Right ventricle myocardium inferior (tissue), 1 donor: ENCODE measurements at regions not wholly inside any gene's neighbourhood (a gene's known extent, or its start where the extent isn't known, plus 50 kb on each side); places are given as distances from the start of the nearest gene placed in this dataset.
"Not testable (repeated sequence)": the region's sequence is repeated elsewhere in the genome, so short reads cannot be mapped to it uniquely, and the experiment has no call there.

Experiments used
- ATAC-seq: fragments of 200-7000 bp; cut with Tn5 transposase; one replicate; pipeline ENCODE4 v1.9.1; 2020; ENCODE audit warnings: mild to moderate bottlenecking, moderate library complexity
- DNase-seq: peaks from one replicate; pipeline ENCODE4 v3.0.0; 2021; ENCODE audit errors: missing footprints
- intact Hi-C: fragments of 100-400 bp; cut with DNase I; formaldehyde crosslinking; loops from one replicate; pipeline ENCODE4 v1.11.0; 2022
- donor health status: DM: no; HTN: yes; CAD: no; lungs with severe emphysema.

DNA sequence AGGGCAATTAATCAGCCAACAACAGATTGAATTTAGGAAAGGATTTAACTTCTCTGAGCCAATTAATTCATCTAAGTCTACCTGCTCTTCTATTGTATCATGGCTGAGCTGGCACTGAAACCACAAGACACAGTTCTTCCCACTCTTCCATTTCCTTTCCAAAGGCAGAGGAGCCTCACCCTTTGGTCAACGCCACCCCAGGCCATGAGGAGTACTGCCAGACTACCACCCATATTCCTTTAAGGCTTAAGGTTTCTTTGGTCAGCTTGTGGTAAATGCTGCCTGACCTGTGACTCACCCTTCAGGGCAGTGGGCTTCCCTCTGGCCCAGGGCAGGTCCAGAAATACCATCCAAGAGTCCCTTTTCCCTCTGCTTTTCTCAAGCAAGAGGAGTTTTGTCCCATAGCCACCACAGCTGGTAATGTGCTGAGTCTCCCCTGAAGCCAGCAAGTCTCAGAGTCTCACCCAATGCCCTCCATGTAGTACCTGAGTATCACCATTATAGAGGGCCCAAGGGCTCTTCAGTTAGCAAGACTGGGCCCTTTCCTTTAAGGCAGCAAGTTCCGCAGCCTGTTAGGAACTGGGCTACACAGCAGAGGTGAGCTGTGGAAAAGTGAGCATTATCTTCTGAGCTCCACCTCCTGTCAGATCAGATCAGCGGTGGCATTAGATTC is 900.5 kb upstream of the CRIM1 start:
- DNase-seq (no peak), ATAC-seq (no peak)
- intact Hi-C loops: no loop called here

DNA sequence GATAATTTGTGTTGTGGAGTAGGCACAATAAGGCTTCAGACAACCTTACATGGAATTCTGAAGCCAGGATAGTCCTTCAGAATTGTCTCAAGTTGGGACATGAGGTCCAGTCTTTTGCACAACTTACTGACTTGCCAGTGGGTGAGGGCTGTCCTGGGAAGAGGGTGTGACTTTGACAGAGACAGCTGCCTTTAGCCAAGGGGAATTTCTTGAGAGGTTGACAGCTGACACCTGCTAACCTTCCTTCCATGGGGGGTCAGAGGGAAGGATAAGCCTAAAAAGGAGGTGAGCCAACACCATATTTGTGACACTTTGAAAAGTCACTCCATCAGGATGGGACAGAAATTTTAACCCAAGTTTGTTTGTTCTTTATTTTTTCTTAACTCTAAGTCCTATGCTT is 907.8 kb upstream of the CRIM1 start:
- ATAC-seq (no peak), DNase-seq (no peak)
- intact Hi-C loops: no loop called here

DNA sequence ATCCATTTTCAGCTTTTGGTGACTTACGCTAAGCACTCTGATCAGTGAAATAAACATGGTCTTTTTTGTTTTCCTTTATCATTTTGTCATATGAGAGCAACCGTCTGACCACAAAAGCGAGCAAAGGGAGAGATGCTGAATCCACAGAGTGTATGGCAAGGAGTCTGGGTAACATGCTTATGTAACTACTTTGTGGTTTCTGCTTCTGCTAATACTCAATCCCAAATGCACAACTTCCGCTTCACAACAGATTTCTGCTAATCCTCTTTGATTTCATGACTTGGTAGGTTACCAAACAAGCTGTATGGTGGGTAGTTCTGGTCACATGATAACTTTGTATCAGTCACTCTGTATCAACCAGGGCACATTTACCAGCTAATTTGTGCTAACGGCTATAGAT is 908.4 kb upstream of the CRIM1 start:
- DNase-seq (no peak), ATAC-seq (no peak)
- intact Hi-C loops: no loop called here

DNA sequence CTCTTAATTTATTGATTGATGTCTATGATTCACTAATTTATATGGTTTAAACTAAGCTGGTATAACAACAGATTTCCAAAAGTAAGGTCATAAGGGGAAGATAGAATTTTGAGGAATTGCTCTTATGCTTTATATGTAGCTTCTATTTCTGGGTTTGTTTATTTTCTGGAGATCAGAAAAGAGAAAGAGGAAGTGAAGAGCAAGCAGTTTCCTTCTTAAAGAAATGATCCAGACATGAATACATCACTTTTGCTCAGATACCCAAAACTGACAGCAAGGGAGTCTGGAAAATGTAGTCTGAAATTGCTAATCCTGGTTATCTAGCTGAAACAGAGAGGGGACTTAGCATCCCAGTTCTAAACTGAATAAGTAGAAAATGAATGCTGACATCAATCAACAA is 912.5 kb upstream of the CRIM1 start:
- DNase-seq (no peak), ATAC-seq (no peak)
- intact Hi-C loops: no loop called here

DNA sequence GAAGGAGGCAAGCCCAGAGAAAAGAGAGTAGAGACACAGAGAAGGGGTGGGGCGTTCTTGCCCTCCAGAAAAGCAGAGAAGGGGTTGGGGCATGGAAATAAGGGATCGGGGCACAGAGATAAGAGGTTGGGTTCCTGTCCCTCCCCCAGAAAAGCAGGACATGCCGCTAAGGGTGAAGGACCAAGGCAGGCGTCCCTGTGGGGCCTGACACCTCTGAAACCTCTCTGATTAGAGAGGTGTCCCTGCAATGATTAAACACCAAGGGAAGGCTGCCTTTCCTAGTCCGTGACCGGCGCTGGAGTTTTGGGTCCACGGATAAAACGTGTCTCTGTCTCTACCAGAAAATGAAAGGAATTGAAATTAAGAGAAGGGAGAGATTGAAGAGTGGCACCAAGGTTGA is 914.0 kb upstream of the CRIM1 start:
- intact Hi-C loops, DNase-seq: not testable (repeated sequence)

DNA sequence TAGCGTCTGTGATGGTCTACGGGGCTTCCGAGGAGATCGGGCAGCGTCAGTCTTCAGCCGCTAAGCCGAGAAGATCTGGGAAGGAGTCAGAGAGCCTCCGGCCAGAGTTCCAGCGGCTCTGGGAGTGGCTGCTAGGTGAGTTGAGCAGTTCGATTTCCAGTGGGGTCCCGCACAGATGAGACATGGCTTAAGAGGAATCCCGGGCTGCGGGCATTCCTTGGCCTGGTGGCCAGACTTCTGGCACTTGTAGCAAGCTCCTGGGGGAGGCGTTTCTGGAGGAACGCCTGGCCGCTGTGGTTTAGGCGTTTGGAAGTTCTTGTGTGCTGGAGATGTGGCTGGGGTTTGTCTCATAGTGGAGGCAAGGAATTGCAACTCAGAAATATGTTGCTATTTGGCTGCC is 915.3 kb upstream of the CRIM1 start:
- ATAC-seq, DNase-seq, intact Hi-C loops: not testable (repeated sequence)

More for the DNA sequence above, 914.0 kb upstream of the CRIM1 start:
- not testable (repeated sequence) for ATAC-seq

DNA sequence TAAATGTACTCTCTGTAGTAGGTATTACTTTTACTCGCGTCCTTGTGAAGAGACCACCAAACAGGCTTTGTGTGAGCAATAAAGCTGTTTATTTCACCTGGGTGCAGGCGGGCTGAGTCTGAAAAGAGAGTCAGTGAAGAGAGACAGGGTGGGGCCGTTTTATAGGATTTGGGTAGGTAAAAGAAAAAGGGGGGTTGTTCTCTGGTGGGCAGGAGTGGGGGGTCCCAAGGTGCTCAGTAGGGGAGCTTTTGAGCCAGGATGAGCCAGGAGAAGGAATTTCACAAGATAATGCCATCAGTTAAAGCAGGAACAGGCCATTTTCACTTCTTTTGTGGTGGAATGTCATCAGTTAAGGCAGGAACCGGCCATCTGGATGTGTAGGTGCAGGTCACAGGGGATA is 918.7 kb upstream of the CRIM1 start:
- intact Hi-C loops, ATAC-seq, DNase-seq: not testable (repeated sequence)

DNA sequence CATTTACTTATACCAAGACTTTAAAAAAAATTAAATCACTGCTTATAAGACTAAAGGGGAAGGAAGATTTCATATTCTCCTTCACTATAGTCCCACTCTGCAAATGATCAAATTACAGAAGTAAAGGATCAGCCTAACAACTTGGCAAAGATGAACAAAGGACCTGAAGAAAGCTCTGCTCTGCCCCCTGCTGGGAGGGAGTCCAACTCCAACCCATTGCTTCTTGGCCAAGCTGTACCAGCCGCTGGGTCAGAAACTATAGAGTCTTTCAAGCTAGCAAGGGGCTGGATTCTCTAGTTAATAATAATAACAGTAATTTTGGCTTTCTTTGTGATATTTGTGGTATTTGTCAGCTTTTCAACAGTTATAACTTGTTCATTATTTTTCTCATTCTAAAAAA is 927.0 kb upstream of the CRIM1 start:
- DNase-seq (no peak), ATAC-seq (no peak)
- intact Hi-C loops: no loop called here

DNA sequence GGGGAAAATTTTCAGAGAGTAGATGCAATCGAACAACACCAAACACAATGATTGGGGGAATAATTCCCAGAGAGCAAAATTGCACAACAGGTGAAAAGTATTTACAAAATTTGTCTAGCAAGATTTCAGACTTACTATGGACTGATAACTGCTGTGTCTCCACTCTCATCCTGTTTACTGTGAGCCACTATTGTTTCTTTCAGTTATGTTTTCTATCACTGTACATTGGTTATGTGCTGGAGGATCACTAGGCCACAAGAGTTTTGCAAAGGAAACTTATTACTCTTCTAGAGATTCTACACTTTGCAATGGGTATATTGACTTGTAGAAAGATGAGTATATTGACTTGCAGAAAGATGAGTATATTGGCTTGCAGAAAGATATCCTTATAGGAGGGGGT is 934.1 kb upstream of the CRIM1 start:
- intact Hi-C loops: no loop called here
- no peak for DNase-seq
- no peak for ATAC-seq

DNA sequence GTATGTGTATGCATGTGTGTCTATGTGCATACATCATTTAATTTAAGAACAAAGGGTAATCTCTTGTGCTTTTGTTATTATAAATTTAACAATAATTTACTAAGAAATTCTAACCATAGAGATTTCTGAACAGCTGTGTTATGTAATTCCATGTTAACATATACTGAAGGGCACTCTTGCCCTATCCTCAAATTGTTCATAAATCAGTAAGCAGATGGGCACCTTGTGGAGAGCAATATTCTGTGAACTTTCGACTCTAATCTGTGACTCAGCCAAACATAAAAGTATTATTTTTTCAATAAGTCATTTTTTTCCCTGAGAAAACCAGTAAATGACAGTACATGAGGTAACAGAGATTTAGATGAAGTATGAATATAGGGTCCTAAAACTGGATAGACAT is 938.3 kb upstream of the CRIM1 start:
- no peak for DNase-seq
- intact Hi-C loops: no loop called here
- ATAC-seq: no peak

DNA sequence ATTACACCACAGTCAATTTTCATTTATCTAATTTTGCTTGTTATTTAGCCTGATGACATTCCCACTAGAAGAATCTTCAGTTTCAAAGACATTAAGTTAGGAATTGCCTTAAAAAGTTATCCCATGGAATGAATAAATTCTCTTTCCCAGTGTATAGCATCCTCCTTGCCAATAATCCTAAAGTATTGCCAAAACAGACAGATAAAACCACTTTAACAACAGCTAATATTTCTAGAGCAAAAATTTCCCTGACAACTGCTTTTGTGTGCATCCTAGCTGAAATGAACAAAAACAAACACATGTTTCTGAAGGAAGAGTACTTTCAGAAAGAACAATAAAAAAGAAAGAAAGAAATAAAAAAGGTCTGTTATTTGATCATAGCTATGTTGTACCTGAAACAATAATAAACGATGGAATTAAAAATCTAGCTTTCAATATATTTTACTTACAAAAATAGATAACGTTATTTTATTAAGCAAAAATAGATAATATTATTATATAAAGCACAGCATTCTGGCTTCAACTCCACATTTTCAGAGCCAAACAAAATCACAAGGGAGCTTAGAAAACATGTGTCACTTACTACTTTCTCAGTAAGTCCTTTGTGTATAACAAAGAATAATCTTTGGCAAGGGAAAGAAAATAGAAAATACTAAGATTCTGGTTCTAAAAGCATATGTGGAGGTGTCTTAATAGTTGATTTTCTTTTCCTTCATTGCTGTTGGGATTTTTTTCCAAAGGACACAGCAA is 939.0 kb upstream of the CRIM1 start:
- ATAC-seq (no peak), DNase-seq (no peak)
- intact Hi-C loops: no loop called here

DNA sequence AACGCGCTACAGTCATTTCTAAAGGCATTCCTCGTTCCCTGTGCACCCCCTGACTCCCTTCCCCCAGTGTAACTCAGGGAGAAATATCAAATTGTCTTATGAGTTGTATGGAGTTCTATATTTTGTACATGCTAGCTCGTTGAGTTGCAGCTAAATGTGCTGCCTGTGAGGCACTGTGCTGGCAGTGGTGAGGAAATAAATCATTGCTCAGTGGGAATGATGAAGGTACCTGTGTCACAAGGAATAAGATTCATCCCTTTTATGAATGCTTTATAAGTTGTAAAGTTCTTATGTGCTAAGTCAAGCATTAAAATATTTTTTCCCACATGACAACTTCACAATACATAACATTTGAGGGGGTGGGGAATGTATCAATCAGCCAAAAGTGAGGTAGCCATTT is 939.6 kb upstream of the CRIM1 start:
- intact Hi-C loops: no loop called here
- DNase-seq (no peak), ATAC-seq (no peak)

DNA sequence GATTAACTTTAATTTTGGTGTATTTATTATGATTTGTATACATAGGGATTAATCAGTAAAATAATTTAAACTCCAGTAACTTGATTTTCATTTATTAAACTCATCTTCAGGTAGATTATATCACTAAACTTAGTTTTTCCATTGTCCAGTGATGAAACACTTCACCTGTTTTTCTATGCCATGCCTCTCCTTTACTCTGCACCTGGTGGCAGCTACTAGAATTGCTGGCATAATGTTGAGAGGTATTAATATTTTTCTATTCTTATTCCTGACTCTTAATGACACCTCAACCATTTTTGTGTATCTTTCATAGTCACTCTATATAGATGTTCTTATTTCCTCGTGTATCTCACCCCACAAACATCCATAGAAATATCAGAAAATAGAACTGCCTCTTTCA is 940.3 kb upstream of the CRIM1 start:
- ATAC-seq (no peak), DNase-seq (no peak)
- intact Hi-C loops: no loop called here

DNA sequence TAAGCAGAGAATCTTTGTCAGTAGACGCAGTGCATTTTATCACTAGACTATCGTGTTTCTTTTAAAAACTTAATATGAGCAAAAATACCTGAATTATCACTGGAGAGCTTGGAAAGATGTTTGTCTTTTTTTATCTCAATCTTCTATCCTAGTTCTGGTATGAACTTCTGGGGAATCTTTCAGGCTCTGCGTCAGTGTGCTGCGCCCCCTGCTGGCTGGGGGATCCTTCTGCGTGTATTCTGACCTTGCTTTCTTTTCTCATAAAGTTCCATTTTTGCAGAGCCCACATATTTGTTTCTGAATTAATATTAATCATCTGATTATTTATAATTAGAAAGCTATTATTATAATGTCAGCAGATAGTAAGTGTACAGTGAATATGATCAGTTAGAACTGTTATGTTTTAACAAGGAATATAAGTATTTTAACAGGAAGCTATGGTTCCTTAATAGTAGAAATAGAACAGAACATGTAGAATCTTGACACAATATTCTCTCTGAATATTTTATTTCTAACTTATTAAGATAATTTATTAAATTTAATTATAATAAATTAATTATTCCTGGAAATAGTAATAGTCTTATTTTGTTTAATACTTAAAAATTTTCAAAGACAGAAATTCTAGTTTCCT is 945.0 kb upstream of the CRIM1 start:
- no peak for DNase-seq

DNA sequence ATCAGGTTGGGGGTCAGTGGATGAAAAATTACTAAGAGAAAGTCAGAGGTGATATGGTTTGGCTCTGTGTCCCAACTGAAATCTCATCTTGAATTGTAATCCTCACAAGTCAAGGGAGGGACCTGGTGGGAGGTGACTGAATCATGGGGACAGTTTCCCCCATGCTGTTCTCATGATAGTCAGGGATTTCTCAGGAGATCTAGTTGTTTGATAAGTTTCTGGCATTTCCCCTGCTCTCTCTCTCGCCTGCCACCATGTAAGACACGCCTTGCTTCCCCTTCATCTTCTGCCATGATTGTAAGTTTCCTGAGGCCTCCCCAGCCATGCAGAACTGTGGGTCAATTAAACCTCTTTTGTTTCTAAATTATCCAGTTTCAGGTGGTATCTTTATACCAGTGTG is 945.8 kb upstream of the CRIM1 start:
- intact Hi-C loops: loop anchor here (2.0 to 10.0 kb wide), 3 partner anchors 1313 to 1735 kb away; no protein-coding TSS in a partner anchor
- ATAC-seq: no peak
- DNase-seq: no peak

More for the DNA sequence above, 945.0 kb upstream of the CRIM1 start:
- ATAC-seq: no peak
- intact Hi-C loops: loop anchor here (2.0 to 5.0 kb wide), 2 partner anchors 1314 to 1398 kb away; no protein-coding TSS in a partner anchor

DNA sequence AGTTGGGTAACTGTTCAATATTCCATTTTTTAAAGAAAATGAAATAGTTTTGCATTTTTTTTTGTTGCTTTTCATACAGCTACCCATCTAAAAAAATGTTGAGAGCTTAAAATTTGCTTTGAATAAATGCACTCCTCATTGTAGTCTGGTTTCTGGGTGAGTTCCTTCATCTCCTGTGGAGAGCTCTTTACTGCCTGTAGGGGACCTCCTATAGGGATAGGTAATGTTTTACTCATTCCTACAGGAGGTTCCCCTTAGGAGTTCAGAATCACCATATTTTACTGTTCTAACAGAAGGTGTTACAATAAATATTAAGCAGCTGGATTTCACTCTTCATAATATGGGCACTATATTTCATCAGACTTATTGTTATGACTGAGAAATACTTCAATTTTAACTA is 947.3 kb upstream of the CRIM1 start:
- DNase-seq (no peak), ATAC-seq (no peak)
- intact Hi-C loops: loop anchor here (10.0 kb wide), 1 partner anchor 1734 kb away; no protein-coding TSS in a partner anchor

DNA sequence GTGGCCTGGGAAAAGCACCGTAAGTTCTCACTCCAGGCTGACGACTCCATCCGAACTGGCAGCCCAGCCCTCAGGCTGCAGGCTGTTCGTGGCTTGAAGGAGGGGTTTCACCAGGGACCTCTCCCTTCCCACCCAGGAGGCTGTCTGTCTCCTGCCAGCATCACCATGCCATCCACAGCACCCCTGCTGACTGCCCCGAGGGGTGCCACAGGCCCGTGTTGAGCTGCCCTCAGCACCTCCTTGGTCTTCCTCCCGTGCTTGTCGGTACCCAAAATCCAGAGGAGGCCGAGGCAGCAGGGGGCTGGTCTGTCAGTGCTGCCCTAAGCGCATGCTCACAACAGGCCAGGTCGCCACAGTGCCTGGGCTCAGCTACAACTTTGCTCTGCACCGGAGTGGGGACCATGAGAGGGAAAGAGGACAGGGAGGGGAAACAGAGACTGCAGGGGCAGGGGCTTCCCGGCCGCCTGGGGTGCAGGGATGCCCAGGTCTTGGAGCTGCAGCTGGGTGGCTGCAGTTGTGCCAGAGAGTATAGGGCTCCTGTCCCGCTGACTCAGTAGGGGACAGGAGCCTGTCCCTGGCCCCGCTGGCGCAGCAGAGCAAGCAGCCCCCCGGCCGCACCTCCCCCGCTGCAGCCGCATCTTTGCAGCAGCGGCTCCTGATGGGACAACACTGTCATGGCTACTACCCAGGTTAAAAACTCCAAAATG is 963.7 kb upstream of the CRIM1 start:
- intact Hi-C loops: no loop called here
- ATAC-seq (no peak), DNase-seq (no peak)

DNA sequence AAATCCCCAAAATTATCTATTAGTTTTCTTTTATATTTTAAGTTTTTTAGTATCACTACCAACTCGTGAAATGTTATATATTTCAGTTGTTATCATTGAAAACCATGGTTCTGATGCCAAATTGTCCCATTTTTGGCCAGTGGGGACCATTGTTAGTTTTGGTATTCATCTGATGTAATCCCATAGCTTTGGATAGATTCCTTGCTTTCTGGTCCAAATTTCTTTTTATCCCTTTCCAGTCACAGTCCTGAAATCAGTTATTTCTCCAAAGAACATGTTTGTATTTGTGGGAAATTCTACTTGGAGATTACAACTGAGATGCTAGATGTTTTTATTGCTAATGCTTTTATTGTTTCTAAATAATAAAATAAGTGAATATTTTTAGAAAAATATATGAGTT is 976.8 kb upstream of the CRIM1 start:
- no peak for ATAC-seq
- intact Hi-C loops: no loop called here
- no peak for DNase-seq

DNA sequence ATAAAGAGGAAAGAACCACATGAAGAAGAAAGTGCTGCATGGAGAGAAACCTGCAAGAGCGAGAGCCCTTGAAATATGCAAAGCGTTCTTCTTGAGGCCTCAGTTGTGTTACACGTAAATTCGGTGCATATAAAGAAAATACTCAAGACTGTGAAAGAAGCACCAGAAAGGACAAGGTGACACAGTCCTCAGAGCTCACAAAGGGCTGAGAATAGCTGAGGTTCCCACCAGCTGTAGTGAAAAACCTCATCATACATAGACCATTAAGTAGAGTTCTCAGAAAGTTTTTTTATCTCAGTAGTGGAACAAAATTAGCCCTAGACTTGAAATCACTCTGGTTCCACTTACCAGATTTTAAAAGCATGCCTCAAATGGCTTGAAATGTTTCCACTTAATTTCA is 980.7 kb upstream of the CRIM1 start:
- intact Hi-C loops: no loop called here
- DNase-seq: no peak
- ATAC-seq: no peak
